CD14-positive monocyte (primary cell): ENCODE measurements at regions not wholly inside any gene's neighbourhood (a gene's known extent, or its start where the extent isn't known, plus 50 kb on each side); places are given as distances from the start of the nearest gene placed in this dataset.
"Not testable (repeated sequence)": the region's sequence is repeated elsewhere in the genome, so short reads cannot be mapped to it uniquely, and the experiment has no call there.

ENCODE experiments used
- DNase-seq, 3 donors: peaks; one replicate each; pipeline ENCODE4 v3.0.0-alpha.2; 2011 to 2022
- H2AFZ ChIP-seq: 2 replicates; pipeline ENCODE4 v1.6.0; 2012; ENCODE audit warnings: mild to moderate bottlenecking, low read depth, low read length, inconsistent platforms; ENCODE audit not compliant: insufficient read depth, poor library complexity, severe bottlenecking
- H3K27ac ChIP-seq, 2 donors: 1 replicate in 1 of 2; 2 replicates in 1 of 2; pipeline ENCODE4 v1.5.1; 2012 to 2013; ENCODE audit warnings: low read length in 2 of 2, control low read depth in 1 of 2, inconsistent platforms in 1 of 2, low read depth in 1 of 2, mild to moderate bottlenecking in 1 of 2
- H3K27me3 ChIP-seq, 2 donors: one replicate each; pipeline versions ENCODE4 v1.6.0 to v1.6.1; 2011 to 2013; ENCODE audit warnings: low read length in 2 of 2; ENCODE audit not compliant: control insufficient read depth in 2 of 2, insufficient read depth in 2 of 2
- H3K36me3 ChIP-seq, 2 donors: replicated peaks in 1 of 2; 1 replicate in 1 of 2; 2 replicates in 1 of 2; pipeline versions ENCODE4 v1.5.1 to v1.6.1; 2012 to 2013; ENCODE audit warnings: low read length in 2 of 2, control low read depth in 1 of 2, inconsistent platforms in 1 of 2, mild to moderate bottlenecking in 1 of 2; ENCODE audit not compliant: insufficient read depth in 2 of 2, control insufficient read depth in 1 of 2
- H3K4me1 ChIP-seq, 2 donors: 1 replicate in 1 of 2; 2 replicates in 1 of 2; pipeline versions ENCODE4 v1.5.1 to v1.6.1; 2012 to 2013; ENCODE audit warnings: low read length in 2 of 2, control low read depth in 1 of 2, inconsistent platforms in 1 of 2, mild to moderate bottlenecking in 1 of 2, moderate library complexity in 1 of 2; ENCODE audit not compliant: insufficient read depth in 2 of 2, control insufficient read depth in 1 of 2
- H3K4me2 ChIP-seq: replicated peaks from 2 replicates; pipeline ENCODE3; 2012; ENCODE audit warnings: low read length, moderate library complexity, mild to moderate bottlenecking; ENCODE audit not compliant: poor library complexity, severe bottlenecking; ENCODE audit errors: extremely low read depth
- H3K4me3 ChIP-seq, 3 experiments: fragments of 200-600 bp in 1 of 3; sonication (generic) in 1 of 3; replicated peaks in 1 of 3; 1 replicate in 2 of 3; 2 replicates in 1 of 3; pipeline ENCODE4 v1.5.1; 2011 to 2013; ENCODE audit warnings: low read length in 3 of 3, mild to moderate bottlenecking in 3 of 3, control low read depth in 2 of 3, low read depth in 2 of 3, inconsistent platforms in 1 of 3, moderate library complexity in 1 of 3
- H3K79me2 ChIP-seq: 2 replicates; pipeline ENCODE4 v1.6.0; 2012; ENCODE audit warnings: mild to moderate bottlenecking, control low read depth, inconsistent platforms, low read length, moderate library complexity; ENCODE audit not compliant: insufficient read depth
- H3K9ac ChIP-seq: 2 replicates; pipeline ENCODE4 v1.6.0; 2017; ENCODE audit warnings: low read length, mild to moderate bottlenecking; ENCODE audit not compliant: insufficient read depth, poor library complexity, severe bottlenecking
- H3K9me3 ChIP-seq, 2 donors: replicated peaks in 1 of 2; 1 replicate in 1 of 2; 2 replicates in 1 of 2; pipeline versions ENCODE4 v1.5.1 to v1.6.1; 2012 to 2013; ENCODE audit warnings: low read length in 2 of 2, control low read depth in 1 of 2; ENCODE audit not compliant: control insufficient read depth in 1 of 2, insufficient read depth in 1 of 2
- H4K20me1 ChIP-seq: 2 replicates; pipeline ENCODE4 v1.6.0; 2012; ENCODE audit warnings: mild to moderate bottlenecking, low read length, control low read depth, moderate library complexity; ENCODE audit not compliant: insufficient read depth
- H3K27ac Mint-ChIP-seq, 7 donors: one replicate each; pipeline ENCODE4 v1.8.0; 2020; ENCODE audit warnings: mild to moderate bottlenecking in 7 of 7, mixed read lengths in 7 of 7, moderate library complexity in 6 of 7, inconsistent platforms in 2 of 7
- H3K27me3 Mint-ChIP-seq, 3 donors: one replicate each; pipeline ENCODE4 v1.8.0; 2021 to 2022; ENCODE audit warnings: low read depth in 3 of 3, mild to moderate bottlenecking in 3 of 3, mixed read lengths in 3 of 3, moderate library complexity in 3 of 3, inconsistent platforms in 1 of 3
- H3K36me3 Mint-ChIP-seq, 2 donors: one replicate each; pipeline ENCODE4 v1.8.0; 2020; ENCODE audit warnings: mixed read lengths in 2 of 2, inconsistent platforms in 1 of 2, mild to moderate bottlenecking in 1 of 2
- H3K4me1 Mint-ChIP-seq: one replicate; pipeline ENCODE4 v1.8.0; 2020; ENCODE audit warnings: mild to moderate bottlenecking, mixed read lengths
- H3K4me3 Mint-ChIP-seq, 2 donors: one replicate each; pipeline ENCODE4 v1.8.0; 2020; ENCODE audit warnings: mild to moderate bottlenecking in 2 of 2, mixed read lengths in 2 of 2, moderate library complexity in 1 of 2
- H3K9me3 Mint-ChIP-seq, 7 donors: one replicate each; pipeline ENCODE4 v1.8.0; 2020 to 2022; ENCODE audit warnings: mixed read lengths in 7 of 7, mild to moderate bottlenecking in 6 of 7, moderate library complexity in 6 of 7, inconsistent platforms in 2 of 7
- WGBS: methylation state at CpG from one replicate; pipeline ENCODE4 v1.1.5; 2013; ENCODE audit warnings: missing lambda C conversion rate; ENCODE audit not compliant: insufficient coverage; 5-methylcytosine and 5-hydroxymethylcytosine counted together
- intact Hi-C, 2 donors: fragments of 100-400 bp; cut with micrococcal nuclease; formaldehyde crosslinking; loops; one replicate each; pipeline versions ENCODE4 v1.15.0 to v1.15.1; 2023

- H3K79me2 ChIP-seq, H3K4me1 ChIP-seq, H3K9ac ChIP-seq, H3K4me3 Mint-ChIP-seq, H3K9me3 Mint-ChIP-seq, H3K27ac Mint-ChIP-seq, H3K4me1 Mint-ChIP-seq, DNase-seq, H2AFZ ChIP-seq, H3K27me3 Mint-ChIP-seq, H3K9me3 ChIP-seq, H3K36me3 Mint-ChIP-seq, H3K27me3 ChIP-seq, H3K36me3 ChIP-seq, H3K4me3 ChIP-seq, intact Hi-C loops, H3K27ac ChIP-seq, H4K20me1 ChIP-seq, H3K4me2 ChIP-seq: not testable (repeated sequence)
- WGBS: no CpG with 5 or more reads among the region's 8 CpGs
These were observed 120.5 kb upstream of the SIMC1 start for GRCh38 chr5:176117699-176118238.

DNA sequence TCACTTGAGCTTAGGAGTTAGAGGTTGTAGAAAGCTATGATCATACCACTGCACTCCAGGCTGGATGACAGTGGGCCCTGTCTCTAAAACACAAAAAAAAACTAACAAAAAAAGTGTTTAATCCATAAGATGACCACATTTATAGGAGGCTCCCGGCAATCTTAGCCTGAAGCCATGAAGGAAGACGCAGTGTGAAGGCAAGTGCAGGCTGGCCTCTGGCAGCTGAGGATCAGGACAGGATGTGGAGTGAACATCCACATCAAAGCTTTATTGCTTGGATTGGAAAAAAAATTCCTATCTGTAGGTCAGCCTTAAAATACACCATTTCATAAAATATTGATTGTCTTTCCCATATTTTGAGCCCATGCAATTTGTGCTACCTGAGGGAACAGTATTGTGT lies 115.9 kb upstream of the SIMC1 start:
- intact Hi-C loops, H3K9ac ChIP-seq, H3K4me1 ChIP-seq, H3K9me3 Mint-ChIP-seq, H3K36me3 Mint-ChIP-seq, H3K9me3 ChIP-seq, H3K79me2 ChIP-seq, H3K27ac ChIP-seq, H3K36me3 ChIP-seq, H3K27me3 ChIP-seq, H3K27ac Mint-ChIP-seq, H2AFZ ChIP-seq, DNase-seq, H4K20me1 ChIP-seq, H3K4me3 ChIP-seq, H3K4me1 Mint-ChIP-seq, H3K4me2 ChIP-seq: not testable (repeated sequence)
- no CpG with 5 or more reads among the region's 2 CpGs for WGBS
- Mint-ChIP-seq H3K4me3 (peak overlapping the region in 1 of 2 donors; percentile 7), H3K27me3 (peaks cover 0 to 10% (median 2%) of the 10 kb centered on the region in 3 donors)

DNA sequence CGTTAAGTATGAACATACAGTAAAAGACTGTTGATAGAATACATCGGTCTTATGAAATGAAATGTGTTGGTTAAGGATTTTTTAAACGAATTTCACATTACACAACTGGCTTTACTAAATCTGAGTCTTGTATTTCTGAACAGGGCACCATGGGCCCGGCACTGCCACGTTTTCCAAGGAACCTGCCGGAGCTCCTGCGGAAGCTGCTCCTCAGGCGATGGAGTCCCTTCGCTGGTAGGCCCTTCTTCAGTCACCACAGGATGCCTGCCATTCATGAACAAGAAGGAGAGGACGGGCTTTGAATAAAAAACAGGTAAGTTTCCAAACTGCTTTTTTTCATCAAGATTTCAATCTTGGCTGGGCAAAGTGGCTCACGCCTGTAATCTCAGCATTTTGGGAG lies 114.1 kb upstream of the SIMC1 start:
- H3K27ac Mint-ChIP-seq, H3K4me2 ChIP-seq, H3K4me3 Mint-ChIP-seq, H3K79me2 ChIP-seq, H3K4me1 ChIP-seq, H4K20me1 ChIP-seq, H3K4me1 Mint-ChIP-seq, H3K9ac ChIP-seq, intact Hi-C loops, H3K9me3 Mint-ChIP-seq, DNase-seq, H3K27ac ChIP-seq, H3K27me3 ChIP-seq, H2AFZ ChIP-seq, H3K9me3 ChIP-seq, H3K36me3 ChIP-seq, H3K27me3 Mint-ChIP-seq, H3K36me3 Mint-ChIP-seq, H3K4me3 ChIP-seq: not testable (repeated sequence)
- WGBS: 94% methylated on average over 3 of the region's 11 CpGs
